ENCODE measurements at regions not wholly inside any gene's neighbourhood (a gene's known extent, or its start where the extent isn't known, plus 50 kb on each side); places are given as distances from the start of the nearest gene placed in this dataset.

DNA sequence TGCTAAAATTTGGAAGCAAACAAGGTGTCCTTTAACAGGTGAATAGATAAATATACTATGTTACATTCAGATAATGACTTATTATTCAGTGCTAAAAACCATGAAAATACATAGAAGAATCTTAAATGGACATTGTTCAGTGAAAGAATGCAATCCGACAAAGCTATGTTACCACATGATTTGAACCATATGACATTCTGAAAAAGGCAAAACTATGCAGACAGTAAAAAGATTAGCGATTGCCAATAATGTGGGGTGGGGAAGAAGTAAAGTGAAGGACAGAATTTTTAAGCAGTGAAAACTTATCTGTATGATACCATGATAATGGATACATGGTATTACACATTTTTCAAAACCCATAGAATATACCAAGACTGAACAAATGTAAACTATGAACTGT, 926.9 kb downstream of the FAT4 start:
- TF ChIP-seq GATA2 (IDR thresholded peaks at IDR 0.05; ENCODE audit: low read depth, low read length) (no peak), GATA3 (IDR thresholded peaks at IDR 0.05; ENCODE audit: low read depth, low read length) (no peak)

Measured in SH-SY5Y (cell line).